HG02763 (cell line): ENCODE measurements at regions not wholly inside any gene's neighbourhood (a gene's known extent, or its start where the extent isn't known, plus 50 kb on each side); places are given as distances from the start of the nearest gene placed in this dataset.

ENCODE experiments used
- ATAC-seq: cut with Tn5 transposase; IDR thresholded peaks from one replicate; pipeline ENCODE4 v1.9.1; 2021; ENCODE audit warnings: mild to moderate bottlenecking, moderate library complexity; ENCODE audit not compliant: unreplicated experiment

DNA sequence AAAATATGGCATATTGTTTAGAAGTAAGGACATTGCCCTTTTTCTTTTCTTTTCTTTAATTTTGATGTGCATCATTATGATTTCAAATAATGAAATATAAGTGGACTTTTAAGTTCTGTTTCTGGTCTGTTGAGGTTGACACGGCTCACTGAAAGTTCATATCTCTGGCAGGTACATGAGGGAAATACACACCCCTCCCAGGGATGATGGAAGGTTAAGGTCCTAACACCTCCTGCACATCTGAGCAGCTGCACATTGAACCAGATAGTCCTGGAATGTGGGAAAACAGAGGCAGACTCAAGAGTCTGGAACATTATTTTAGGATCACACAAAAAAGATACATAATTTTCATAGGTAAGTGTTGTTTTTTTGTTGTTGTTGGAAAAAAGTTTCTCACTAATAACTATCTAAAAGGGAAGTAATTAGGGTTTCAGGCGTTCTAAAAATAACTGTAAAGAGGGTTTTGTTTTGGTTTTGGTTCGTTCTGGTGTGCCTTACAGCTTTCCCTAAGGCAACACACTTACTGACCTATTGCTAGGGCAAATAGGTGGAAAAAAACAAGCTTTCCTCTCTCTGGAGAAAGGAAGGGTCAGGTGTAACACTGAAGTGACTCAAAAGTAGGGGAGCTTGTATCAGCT, 201.2 kb upstream of the PRKCQ start:
- ATAC-seq = no peak

GRCh38 chr10:6780008-6780677, 200.1 kb upstream of the PRKCQ start:
- peak; percentile 59 for ATAC-seq

DNA sequence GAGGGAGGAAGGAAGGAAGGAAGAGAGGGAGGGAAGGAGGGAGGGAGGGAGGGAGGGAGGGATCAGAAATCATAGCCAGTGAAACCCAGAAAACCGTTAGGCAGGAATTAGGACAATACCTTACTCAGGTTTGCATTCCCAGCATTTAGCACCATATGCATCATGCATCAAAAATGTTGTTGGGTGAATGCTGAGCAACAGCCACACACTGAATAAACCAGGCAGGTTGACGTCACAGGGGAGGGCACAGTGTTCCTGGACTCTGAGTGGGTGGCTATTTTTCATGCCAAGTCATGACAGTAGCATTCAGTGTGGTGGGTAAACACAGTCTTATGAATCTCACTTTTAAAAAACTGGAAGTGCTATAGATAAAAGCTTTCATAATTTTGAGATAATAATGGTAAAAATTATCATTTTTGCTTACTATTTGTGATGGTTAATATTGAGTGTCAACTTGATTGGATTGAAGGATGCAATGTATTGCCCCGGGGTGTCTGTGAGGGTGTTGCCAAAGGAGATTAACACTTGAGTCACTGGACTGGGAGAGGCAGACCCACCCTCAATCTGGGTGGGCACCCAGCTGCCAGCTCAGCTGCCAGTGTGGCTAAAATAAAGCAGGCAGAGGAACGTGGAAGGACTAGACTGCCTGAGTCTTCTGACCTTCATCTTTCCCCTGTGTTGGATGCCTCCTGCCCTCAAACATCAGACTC, 199.1 kb upstream of the PRKCQ start:
- no peak for ATAC-seq

GRCh38 chr10:6776170-6776569, 196.1 kb upstream of the PRKCQ start:
- ATAC-seq = no peak

DNA sequence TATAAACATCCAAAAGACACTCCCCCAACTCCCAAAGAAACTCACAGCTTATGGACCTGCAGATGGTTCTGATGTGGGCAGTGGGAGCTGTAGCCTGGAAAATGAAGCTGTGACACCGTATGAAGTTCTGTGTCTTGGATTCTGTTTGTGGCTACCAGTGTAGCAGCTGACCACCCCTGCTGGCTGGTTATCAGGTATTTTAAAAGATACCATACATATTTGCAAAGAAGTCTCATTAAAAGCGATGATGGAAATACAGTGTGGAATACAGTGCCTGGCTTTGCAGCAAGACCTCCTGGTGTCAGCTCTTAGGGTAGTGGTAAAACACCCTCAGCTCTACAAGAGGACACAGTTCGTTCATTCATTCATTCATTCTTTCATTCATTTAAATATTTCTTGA, 194.3 kb upstream of the PRKCQ start:
- no peak for ATAC-seq

DNA sequence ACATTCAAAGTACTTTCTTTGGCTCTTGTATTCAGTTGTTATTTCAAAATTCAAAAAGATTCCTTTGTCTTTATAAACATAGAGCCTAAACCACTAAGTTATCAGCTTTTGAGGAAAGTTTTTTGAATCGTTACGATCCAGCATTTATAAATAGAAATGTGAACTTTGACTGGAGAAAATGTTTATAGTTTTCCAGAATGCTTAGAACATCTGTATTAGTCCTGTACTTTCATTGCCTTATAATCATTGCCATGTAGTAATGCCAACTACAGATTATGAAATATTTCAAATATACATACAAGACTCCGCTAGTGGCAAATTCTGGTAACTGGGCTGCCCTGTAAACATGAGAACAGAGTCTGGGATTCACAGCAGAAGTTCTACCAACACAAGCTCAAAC, 191.3 kb upstream of the PRKCQ start:
- ATAC-seq = no peak

- no peak for ATAC-seq
These were observed 190.8 kb upstream of the PRKCQ start for GRCh38 chr10:6770846-6771245.

DNA sequence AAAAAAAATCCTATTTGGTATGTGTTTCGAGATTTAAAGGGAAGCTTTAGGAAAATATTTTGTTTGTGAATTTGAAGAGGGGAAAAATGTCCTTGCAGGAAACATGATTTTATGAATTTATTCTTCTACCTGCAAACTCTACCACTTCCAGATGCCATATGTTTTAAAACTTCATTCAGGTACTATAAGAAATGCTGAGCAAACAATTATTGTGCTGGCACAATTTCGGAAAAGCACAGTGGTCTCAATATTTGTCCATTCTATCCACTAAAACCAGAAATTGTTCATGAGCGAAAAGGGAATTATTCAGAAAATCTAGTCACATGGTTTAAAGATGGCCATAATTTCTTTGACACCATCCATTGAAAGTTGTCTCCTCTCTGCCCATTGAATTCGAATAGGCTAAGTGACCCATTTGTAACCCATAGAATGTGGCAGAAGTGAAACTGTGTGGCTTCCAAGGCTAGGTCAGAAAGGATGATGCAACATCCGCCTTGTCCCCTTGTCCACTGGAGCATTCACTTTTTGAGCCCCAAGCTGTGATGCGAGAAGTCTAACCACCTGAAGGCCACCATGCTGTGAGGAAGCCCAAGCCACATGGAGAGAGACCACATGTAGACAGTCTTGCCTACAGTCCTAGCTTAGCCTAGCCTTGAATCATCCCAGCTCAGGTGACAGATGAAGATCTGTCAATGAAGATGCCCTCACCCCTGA, 189.8 kb upstream of the PRKCQ start:
- ATAC-seq = no peak

DNA sequence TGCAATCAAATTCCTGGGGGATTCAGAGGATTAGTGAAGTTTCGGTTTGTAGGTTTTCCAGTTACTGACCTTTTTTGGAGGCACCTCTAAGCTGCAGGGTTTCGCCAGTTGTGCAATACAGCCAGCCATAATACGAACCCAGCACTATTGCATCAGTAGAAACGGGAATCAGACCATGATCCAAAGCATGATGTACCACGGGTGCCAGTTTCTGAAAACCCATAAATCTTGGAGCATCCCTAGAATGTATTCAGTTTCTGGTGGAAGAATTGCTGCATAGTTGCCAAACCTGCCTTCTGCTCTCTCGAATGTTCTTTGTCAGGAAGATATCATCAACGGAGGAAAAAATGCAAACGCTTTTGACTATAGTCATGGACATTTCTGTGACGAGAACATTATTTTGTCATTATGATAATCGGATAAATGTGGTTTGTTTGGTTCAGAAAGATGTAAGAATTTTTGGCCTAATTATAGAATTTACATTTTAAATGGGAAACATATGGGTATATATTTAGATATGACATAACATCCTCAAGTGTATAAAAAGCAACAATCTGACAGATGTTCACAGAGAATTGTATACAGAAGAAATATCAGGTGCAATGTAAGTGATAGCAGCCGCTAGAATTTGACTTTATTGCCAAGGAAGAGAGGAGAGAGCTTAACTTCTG, 186.2 kb upstream of the PRKCQ start:
- no peak for ATAC-seq

- ATAC-seq = no peak
These were observed 183.3 kb upstream of the PRKCQ start for GRCh38 chr10:6763423-6763822.

GRCh38 chr10:6763001-6763400, 182.9 kb upstream of the PRKCQ start:
- no peak for ATAC-seq

DNA sequence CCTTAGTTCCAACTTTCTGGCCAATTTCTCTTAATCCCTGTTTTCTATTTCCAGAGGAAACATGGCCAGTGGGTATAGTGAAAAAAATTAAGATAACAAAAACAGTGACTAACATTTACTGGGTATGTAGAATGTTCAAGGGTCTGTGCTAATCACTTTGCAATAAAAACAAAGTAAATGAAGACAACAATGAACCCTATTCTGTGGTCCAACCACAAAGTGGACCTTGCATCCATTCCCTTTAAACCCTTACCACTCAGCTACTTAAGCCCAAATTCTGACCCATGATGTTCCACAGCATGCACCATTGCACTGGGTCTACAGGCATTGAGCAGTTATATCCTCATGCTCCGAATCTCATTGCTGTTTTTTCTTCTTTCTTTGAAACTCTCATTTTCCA, 179.9 kb upstream of the PRKCQ start:
- ATAC-seq = no peak

DNA sequence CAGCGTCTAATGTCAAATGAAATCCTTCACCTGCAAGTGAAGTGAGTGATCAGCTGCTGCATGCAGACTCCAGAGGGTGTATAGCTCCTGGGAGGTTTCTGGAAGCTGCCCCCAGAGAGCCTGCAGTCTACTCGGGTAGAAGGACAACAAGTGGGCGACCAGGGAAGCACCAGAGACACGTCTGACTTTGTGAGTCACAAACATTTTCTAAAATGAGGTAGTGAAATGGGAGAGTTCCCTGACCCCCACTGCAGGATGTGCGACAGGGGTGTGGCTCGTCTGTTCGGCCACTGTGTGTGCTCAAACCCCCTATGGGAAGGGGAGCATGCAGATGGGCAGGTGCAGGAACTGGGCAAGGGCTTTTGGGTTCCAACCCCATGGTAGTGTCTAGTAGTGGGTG, 177.1 kb upstream of the PRKCQ start:
- ATAC-seq = no peak

DNA sequence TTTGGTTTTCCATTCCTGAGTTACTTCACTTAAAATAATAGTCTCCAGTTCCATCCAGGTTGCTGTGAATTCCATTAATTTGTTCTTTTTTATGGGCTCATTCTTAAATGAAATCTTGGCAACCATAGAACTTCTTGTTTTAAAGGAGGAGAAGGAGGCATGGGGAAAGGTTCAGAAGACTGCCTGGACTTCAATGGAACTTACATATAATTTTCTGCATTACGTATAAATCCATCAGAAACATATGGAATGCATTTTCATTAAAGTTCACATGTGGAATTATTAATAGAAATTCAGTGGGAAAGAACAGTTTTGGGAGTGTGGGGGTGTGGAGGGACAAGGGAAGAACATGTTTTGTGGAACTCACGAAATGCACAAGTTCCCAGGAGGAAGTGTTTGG, 176.6 kb upstream of the PRKCQ start:
- no peak for ATAC-seq

GRCh38 chr10:6755781-6756460, 175.8 kb upstream of the PRKCQ start:
- ATAC-seq = no peak

GRCh38 chr10:6753644-6754043, 173.6 kb upstream of the PRKCQ start:
- no peak for ATAC-seq

DNA sequence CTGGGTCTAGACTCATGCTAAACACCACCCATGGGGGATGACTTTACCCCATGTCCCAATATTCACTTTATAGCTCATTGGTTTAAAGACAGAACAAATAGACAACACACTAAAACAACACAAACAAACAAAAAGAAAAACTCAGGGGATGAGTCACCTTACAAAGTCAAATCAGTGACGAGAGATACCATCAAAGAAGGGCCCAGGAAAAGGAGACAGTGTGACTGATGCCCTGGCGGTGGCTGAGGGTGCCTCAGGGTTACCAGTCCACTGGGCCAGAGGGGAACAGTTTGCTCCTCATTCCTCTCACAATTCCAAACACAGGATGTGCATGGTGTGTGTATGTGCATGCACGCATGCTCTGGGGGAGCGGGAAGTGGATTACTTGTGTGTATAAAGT, 171.3 kb upstream of the PRKCQ start:
- ATAC-seq = no peak

DNA sequence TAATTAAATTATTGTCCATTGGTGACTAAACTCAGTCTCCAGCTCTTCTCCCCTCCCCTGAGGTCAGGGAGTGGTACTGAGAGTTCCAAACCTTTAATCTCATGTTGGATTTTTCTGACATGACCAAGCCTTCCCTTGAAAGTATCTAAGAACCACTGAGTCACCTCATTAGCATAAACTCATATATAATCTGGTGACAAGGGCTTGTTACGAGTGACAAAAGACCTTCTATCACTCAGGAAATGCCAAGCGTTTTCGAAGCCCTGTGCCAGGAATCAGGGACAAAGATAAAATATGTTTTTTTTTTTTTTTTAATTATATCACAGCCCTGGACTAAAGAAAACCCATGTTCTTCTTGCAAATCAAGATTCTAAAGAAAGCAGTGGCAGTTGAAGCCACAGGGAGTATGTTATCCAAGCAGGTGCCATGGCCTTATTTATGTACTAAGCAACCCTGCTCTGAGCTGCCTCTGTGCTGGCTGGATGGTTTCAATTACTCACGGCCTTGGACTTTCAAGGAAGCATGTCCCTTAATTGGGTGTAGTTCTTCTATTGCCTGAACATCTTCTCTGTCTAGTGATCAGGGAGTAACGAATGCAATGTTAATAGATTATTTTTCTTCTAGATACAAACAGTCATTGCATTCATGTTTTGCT, 169.0 kb upstream of the PRKCQ start:
- no peak for ATAC-seq

DNA sequence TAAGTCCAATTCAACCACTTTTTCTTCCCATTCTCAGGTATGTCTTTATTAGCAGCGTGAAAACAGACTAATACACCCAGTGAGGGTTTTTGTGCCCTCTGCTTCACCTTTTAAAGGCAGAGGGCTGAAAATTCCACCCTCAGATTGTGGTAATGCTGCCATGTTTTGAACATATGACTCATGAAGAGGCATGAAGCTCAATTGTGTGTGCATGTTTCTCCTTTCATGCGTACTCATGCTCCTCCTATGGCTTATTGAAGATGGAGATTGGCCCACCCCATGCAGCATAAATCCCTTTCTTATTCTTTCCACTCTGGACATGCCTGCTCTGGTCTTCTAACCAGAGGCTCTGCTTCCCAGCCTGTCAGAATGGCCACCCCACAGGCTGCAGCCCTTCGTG, 168.0 kb upstream of the PRKCQ start:
- no peak for ATAC-seq

DNA sequence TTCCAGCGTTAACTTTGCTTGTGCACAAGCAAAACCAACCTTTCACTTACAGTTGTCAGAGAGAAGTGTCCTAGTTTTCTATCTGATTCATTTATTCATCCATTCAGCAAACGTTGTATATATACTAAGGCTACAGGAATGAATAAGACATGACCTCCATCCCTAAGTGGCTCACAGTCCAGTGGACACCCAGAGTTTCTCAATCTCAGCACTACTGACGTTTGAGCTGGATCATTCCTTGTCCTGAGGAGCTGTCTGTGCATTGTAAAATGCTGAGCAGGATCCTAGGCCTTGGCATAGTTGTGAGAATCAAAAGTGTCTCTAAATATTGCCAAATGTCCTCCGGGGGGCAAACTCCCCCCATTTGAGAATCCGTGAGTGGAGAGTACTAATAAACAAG, 166.7 kb upstream of the PRKCQ start:
- no peak for ATAC-seq
